Loucy (cell line): ENCODE measurements at regions not wholly inside any gene's neighbourhood (a gene's known extent, or its start where the extent isn't known, plus 50 kb on each side); places are given as distances from the start of the nearest gene placed in this dataset.

Source experiments
- H2AFZ ChIP-seq: fragments of 200-600 bp; sonication (generic); 2 replicates; pipeline ENCODE4 v1.6.0; 2016; ENCODE audit warnings: antibody characterized with exemption, mild to moderate bottlenecking, low read length, moderate library complexity
- H3F3A ChIP-seq: fragments of 200-600 bp; 2 replicates; pipeline ENCODE4 v1.6.0; 2016; ENCODE audit warnings: antibody characterized with exemption, low read depth, mild to moderate bottlenecking
- H3K27me3 ChIP-seq: fragments of 200-600 bp; sonication (generic); 2 replicates; pipeline ENCODE4 v1.6.1; 2014; ENCODE audit warnings: low read length, mild to moderate bottlenecking; ENCODE audit not compliant: insufficient read depth, poor library complexity, severe bottlenecking
- H3K36me3 ChIP-seq: fragments of 200-600 bp; sonication (generic); 2 replicates; pipeline ENCODE4 v1.6.1; 2016; ENCODE audit warnings: low read length; ENCODE audit not compliant: insufficient read depth
- H3K4me1 ChIP-seq: fragments of 200-600 bp; sonication (generic); 2 replicates; pipeline ENCODE4 v1.5.1; 2014; ENCODE audit warnings: low read length, mild to moderate bottlenecking; ENCODE audit not compliant: insufficient read depth, poor library complexity, severe bottlenecking
- H3K4me2 ChIP-seq: fragments of 200-600 bp; sonication (generic); 2 replicates; pipeline ENCODE4 v1.6.0; 2014; ENCODE audit warnings: antibody characterized with exemption, low read length, low read depth, mild to moderate bottlenecking; ENCODE audit not compliant: poor library complexity, severe bottlenecking
- H3K4me3 ChIP-seq: fragments of 200-600 bp; sonication (generic); 2 replicates; pipeline ENCODE4 v1.5.1; 2014; ENCODE audit warnings: low read length, mild to moderate bottlenecking, mixed read lengths; ENCODE audit not compliant: poor library complexity, severe bottlenecking
- H3K79me2 ChIP-seq: fragments of 200-600 bp; sonication (generic); 2 replicates; pipeline ENCODE4 v1.6.1; 2014; ENCODE audit warnings: low read length; ENCODE audit not compliant: insufficient read depth
- H3K9ac ChIP-seq: fragments of 200-600 bp; sonication (generic); 2 replicates; pipeline ENCODE4 v1.6.0; 2014; ENCODE audit warnings: mild to moderate bottlenecking, low read depth, low read length, moderate library complexity; ENCODE audit not compliant: poor library complexity, severe bottlenecking
- H3K9me2 ChIP-seq: fragments of 200-600 bp; sonication (generic); replicated peaks from 2 replicates; pipeline ENCODE4 v1.6.1; 2016; ENCODE audit warnings: low read depth, low read length, mixed read lengths
- H3K9me3 ChIP-seq: fragments of 200-600 bp; sonication (generic); 2 replicates; pipeline ENCODE4 v1.6.1; 2014; ENCODE audit warnings: mild to moderate bottlenecking, antibody characterized with exemption, low read length, low read depth; ENCODE audit not compliant: insufficient read depth
- H4K20me1 ChIP-seq: fragments of 200-600 bp; sonication (generic); 2 replicates; pipeline ENCODE4 v1.6.0; 2014; ENCODE audit warnings: antibody characterized with exemption, low read length, mild to moderate bottlenecking; ENCODE audit not compliant: insufficient read depth, poor library complexity, severe bottlenecking
- CTCF ChIP-seq: fragments of 200-600 bp; sonication (generic); conservative IDR thresholded peaks from 2 replicates; pipeline ENCODE4 v1.5.1; 2014; ENCODE audit warnings: mild to moderate bottlenecking, antibody characterized with exemption, low read length
- EZH2phosphoT487 ChIP-seq: fragments of 200-600 bp; IDR thresholded peaks from 2 replicates; pipeline ENCODE4 v1.6.1; 2018; ENCODE audit warnings: antibody characterized with exemption, mild to moderate bottlenecking, moderate library complexity, borderline replicate concordance

GRCh38 chr6:142570221-142570671, 268.4 kb downstream of the ADGRG6 start:
- H3K4me2 ChIP-seq = peak overlapping the region; percentile 15
- H3K4me1 ChIP-seq = peaks cover 23% of the 10 kb centered on the region
- H3K9me3 ChIP-seq = peaks cover 3% of the 10 kb centered on the region; the same call in 1 of the 2 replicates
- H3K9me2 ChIP-seq = no peaks in the 10 kb centered on the region
- no peaks in the 10 kb centered on the region for H4K20me1 ChIP-seq
- H3K27me3 ChIP-seq = no peaks in the 10 kb centered on the region
- H3K36me3 ChIP-seq = no peaks in the 10 kb centered on the region
- H3K9ac ChIP-seq = peak overlapping the region; percentile 37
- peak overlapping the region; percentile 6; the same call in 1 of the 2 replicates for H2AFZ ChIP-seq
- no peaks in the 10 kb centered on the region for H3K79me2 ChIP-seq
- TF ChIP-seq CTCF = no peak
- TF ChIP-seq EZH2phosphoT487 = no peak
- H3F3A ChIP-seq = no peaks in the 10 kb centered on the region
- no peak overlapping the region for H3K4me3 ChIP-seq

GRCh38 chr6:142592876-142593275, 291.1 kb downstream of the ADGRG6 start:
- Histone ChIP-seq H3K9me3 (no peaks in the 10 kb centered on the region), H3K79me2 (no peaks in the 10 kb centered on the region), H3K36me3 (no peaks in the 10 kb centered on the region), H3K4me3 (no peak overlapping the region), H3K9ac (no peak overlapping the region), H3F3A (no peaks in the 10 kb centered on the region), H3K9me2 (no peaks in the 10 kb centered on the region), H2AFZ (no peak overlapping the region), H3K27me3 (no peaks in the 10 kb centered on the region), H4K20me1 (no peaks in the 10 kb centered on the region), H3K4me1 (no peaks in the 10 kb centered on the region), H3K4me2 (no peak overlapping the region)
- TF ChIP-seq CTCF (no peak), EZH2phosphoT487 (no peak)

GRCh38 chr6:142597836-142598235, 296.0 kb downstream of the ADGRG6 start:
- no peaks in the 10 kb centered on the region for H4K20me1 ChIP-seq
- H3F3A ChIP-seq = no peaks in the 10 kb centered on the region
- no peak overlapping the region for H2AFZ ChIP-seq
- H3K4me3 ChIP-seq = no peak overlapping the region
- H3K79me2 ChIP-seq = no peaks in the 10 kb centered on the region
- H3K27me3 ChIP-seq = no peaks in the 10 kb centered on the region
- H3K9ac ChIP-seq = no peak overlapping the region
- H3K4me2 ChIP-seq = no peak overlapping the region
- no peak for TF ChIP-seq CTCF
- H3K9me2 ChIP-seq = no peaks in the 10 kb centered on the region
- no peaks in the 10 kb centered on the region for H3K4me1 ChIP-seq
- no peaks in the 10 kb centered on the region for H3K9me3 ChIP-seq
- H3K36me3 ChIP-seq = no peaks in the 10 kb centered on the region
